SK-N-SH (cell line): ENCODE measurements at regions not wholly inside any gene's neighbourhood (a gene's known extent, or its start where the extent isn't known, plus 50 kb on each side); places are given as distances from the start of the nearest gene placed in this dataset.
"Not testable (repeated sequence)": the region's sequence is repeated elsewhere in the genome, so short reads cannot be mapped to it uniquely, and the experiment has no call there.

Experiments
- CTCF ChIP-seq: fragments of 200-600 bp; sonication (generic); IDR thresholded peaks from 2 replicates; pipeline ENCODE4 v1.6.1; 2017; ENCODE audit warnings: antibody characterized with exemption, mild to moderate bottlenecking, moderate library complexity
- ELF1 ChIP-seq: IDR thresholded peaks from 2 replicates; pipeline ENCODE4 v1.4.0; 2012
- EZH2phosphoT487 ChIP-seq: fragments of 200-600 bp; sonication (generic); IDR thresholded peaks from 2 replicates; pipeline ENCODE4 v1.6.1; 2017; ENCODE audit warnings: low read depth, mixed run types, mild to moderate bottlenecking, antibody characterized with exemption, moderate library complexity, borderline replicate concordance
- MEF2A ChIP-seq: IDR thresholded peaks from 2 replicates; pipeline ENCODE4 v1.4.0; 2012; ENCODE audit warnings: low read depth, borderline replicate concordance
- POLR2AphosphoS5 ChIP-seq: IDR thresholded peaks from 2 replicates; pipeline ENCODE4 v1.6.1; 2012; ENCODE audit warnings: low read depth, low read length

- not testable (repeated sequence) for TF ChIP-seq CTCF, ELF1, EZH2phosphoT487, POLR2AphosphoS5, MEF2A
These were observed 173.1 kb upstream of the CCZ1B start for GRCh38 chr7:6999067-6999666.
